SK-N-MC (cell line): ENCODE measurements at regions not wholly inside any gene's neighbourhood (a gene's known extent, or its start where the extent isn't known, plus 50 kb on each side); places are given as distances from the start of the nearest gene placed in this dataset.
"Not testable (repeated sequence)": the region's sequence is repeated elsewhere in the genome, so short reads cannot be mapped to it uniquely, and the experiment has no call there.

ENCODE experiments used
- DNase-seq: peaks from one replicate; pipeline ENCODE4 v3.0.0-alpha.2; 2011; ENCODE audit warnings: low read depth, low spot score
- H3K27ac ChIP-seq: fragments of 200-600 bp; sonication (generic); 2 replicates; pipeline ENCODE4 v1.5.1; 2016; ENCODE audit warnings: mixed run types
- H3K36me3 ChIP-seq: fragments of 200-600 bp; sonication (generic); 2 replicates; pipeline ENCODE4 v1.6.1; 2017; ENCODE audit warnings: antibody characterized with exemption, low read length, mixed read lengths; ENCODE audit not compliant: insufficient read depth
- H3K4me3 ChIP-seq: fragments of 200-600 bp; sonication (generic); 2 replicates; pipeline ENCODE4 v1.5.1; 2016
- H3K9ac ChIP-seq: fragments of 200-600 bp; sonication (generic); 2 replicates; pipeline ENCODE4 v1.8.0; 2017; ENCODE audit warnings: mixed run types, mixed read lengths; ENCODE audit not compliant: insufficient read length
- H3K9me3 ChIP-seq: fragments of 200-600 bp; sonication (generic); 2 replicates; pipeline ENCODE4 v1.6.1; 2017; ENCODE audit warnings: low read depth, mild to moderate bottlenecking, antibody characterized with exemption, low read length, moderate library complexity, mixed read lengths
- EZH2 ChIP-seq: fragments of 200-600 bp; sonication (generic); IDR thresholded peaks from one replicate; pipeline ENCODE4 v1.6.1; 2017; ENCODE audit warnings: antibody characterized with exemption
- FOXP2 ChIP-seq: optimal IDR thresholded peaks from 2 replicates; pipeline ENCODE3; 2011; ENCODE audit warnings: mild to moderate bottlenecking, moderate library complexity; ENCODE audit not compliant: insufficient read depth; ENCODE audit errors: extremely low read length, control extremely low read depth
- POLR2AphosphoS5 ChIP-seq: IDR thresholded peaks from 2 replicates; pipeline ENCODE4 v1.6.1; 2012; ENCODE audit warnings: mild to moderate bottlenecking, low read depth, low read length, borderline replicate concordance

GRCh38 chr4:97239667-97239997 lies 903.6 kb downstream of the STPG2 start:
- no peak for DNase-seq
- Histone ChIP-seq H3K9ac (no peak overlapping the region), H3K27ac (no peak overlapping the region), H3K9me3 (no peaks in the 10 kb centered on the region), H3K4me3 (no peak overlapping the region), H3K36me3 (no peaks in the 10 kb centered on the region)
- TF ChIP-seq EZH2 (no peak), POLR2AphosphoS5 (no peak), FOXP2 (no peak)

DNA sequence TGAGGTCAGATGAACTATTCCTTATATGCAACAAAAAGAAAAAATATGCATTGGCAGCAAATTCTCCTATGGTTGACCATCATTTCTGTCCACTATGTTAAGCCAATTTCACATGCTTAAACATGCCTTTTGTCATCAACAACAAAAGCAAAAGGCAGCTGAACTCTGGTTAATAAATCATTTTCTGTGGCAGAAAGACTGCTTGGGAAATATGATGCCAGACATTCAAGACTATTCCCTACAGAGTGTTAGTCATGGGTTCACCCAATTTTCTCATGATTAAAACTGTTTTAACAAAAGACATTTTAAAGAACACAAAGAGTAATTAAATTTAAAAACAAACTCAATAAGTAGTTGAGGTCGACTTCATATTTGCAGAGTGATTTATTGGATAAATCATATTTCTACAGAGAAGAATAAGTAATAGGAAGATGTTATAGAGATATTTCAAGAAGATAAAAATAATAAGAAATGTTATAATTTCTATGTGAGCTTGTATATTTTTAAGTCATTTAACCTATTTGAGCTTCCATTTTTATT lies 890.6 kb downstream of the STPG2 start:
- Histone ChIP-seq H3K9ac (no peak overlapping the region), H3K27ac (no peak overlapping the region), H3K36me3 (no peaks in the 10 kb centered on the region), H3K4me3 (no peak overlapping the region), H3K9me3 (no peaks in the 10 kb centered on the region)
- no peak for DNase-seq
- no peak for TF ChIP-seq FOXP2

- no peak for DNase-seq
- Histone ChIP-seq H3K9ac (no peak overlapping the region), H3K9me3 (no peaks in the 10 kb centered on the region)
These were observed 880.5 kb downstream of the STPG2 start for GRCh38 chr4:97262769-97263168.

GRCh38 chr4:97270051-97270450 lies 873.2 kb downstream of the STPG2 start:
- no peak for DNase-seq
- Histone ChIP-seq H3K4me3 (no peak overlapping the region), H3K27ac (no peak overlapping the region), H3K9ac (no peak overlapping the region), H3K9me3 (no peaks in the 10 kb centered on the region), H3K36me3 (no peaks in the 10 kb centered on the region)
- no peak for TF ChIP-seq POLR2AphosphoS5
- TF ChIP-seq FOXP2, result no peak
- TF ChIP-seq EZH2, result no peak

More at GRCh38 chr4:97262769-97263168, 880.5 kb downstream of the STPG2 start:
- Histone ChIP-seq H3K36me3 (no peaks in the 10 kb centered on the region), H3K4me3 (no peak overlapping the region), H3K27ac (no peak overlapping the region)
- TF ChIP-seq POLR2AphosphoS5 (no peak), FOXP2 (no peak), EZH2 (no peak)

DNA sequence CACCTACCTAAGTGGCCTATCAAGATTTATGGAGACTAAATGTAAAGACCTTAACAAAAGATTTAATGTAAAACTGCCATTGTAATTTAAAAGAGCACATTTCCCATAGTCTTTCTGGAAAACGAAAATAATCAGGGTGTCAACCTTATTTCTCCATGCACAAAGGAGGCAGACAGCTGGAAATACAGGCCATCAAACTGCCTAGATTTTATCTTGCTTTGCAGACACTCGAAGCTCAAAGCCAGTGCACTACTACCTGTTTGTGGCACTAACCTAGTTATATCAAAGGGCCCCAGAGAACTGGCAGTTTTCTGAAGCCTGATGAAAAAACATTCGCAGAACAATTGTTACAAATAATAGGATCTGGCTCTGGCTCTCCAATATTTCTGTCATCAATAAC lies 863.9 kb downstream of the STPG2 start:
- TF ChIP-seq POLR2AphosphoS5 (no peak), FOXP2 (no peak), EZH2 (no peak)
- Histone ChIP-seq H3K27ac (no peak overlapping the region), H3K4me3 (no peak overlapping the region), H3K9me3 (no peaks in the 10 kb centered on the region), H3K36me3 (no peaks in the 10 kb centered on the region), H3K9ac (no peak overlapping the region)
- no peak for DNase-seq

DNA sequence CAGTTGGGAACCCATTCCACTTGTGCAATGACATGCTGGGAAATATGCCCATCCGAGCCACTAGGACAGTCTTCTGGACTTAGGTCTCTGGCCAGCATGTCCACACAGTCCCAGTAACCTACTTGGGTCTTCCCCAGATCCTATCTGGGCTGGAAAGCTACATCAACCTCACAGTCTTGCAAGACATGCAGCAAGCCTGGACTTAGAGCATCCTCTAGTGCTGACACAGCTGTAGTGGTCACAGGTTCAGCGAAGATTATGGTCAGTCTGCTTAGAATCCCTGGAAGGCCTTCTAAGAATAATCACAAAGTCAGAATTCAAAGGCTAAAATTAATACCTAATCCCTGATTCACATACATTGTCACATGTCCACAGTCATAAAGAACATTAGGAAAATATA lies 842.7 kb downstream of the STPG2 start:
- H3K4me3 ChIP-seq, result no peak overlapping the region
- no peak overlapping the region for H3K27ac ChIP-seq
- H3K9me3 ChIP-seq, result no peaks in the 10 kb centered on the region
- TF ChIP-seq POLR2AphosphoS5 (no peak), EZH2 (no peak), FOXP2 (no peak)
- no peaks in the 10 kb centered on the region for H3K36me3 ChIP-seq
- H3K9ac ChIP-seq, result no peak overlapping the region
- no peak for DNase-seq

- Histone ChIP-seq H3K36me3 (no peaks in the 10 kb centered on the region), H3K9ac (no peak overlapping the region), H3K9me3 (no peaks in the 10 kb centered on the region), H3K4me3 (no peak overlapping the region), H3K27ac (no peak overlapping the region)
- TF ChIP-seq EZH2, result no peak
- no peak for TF ChIP-seq FOXP2
- no peak for TF ChIP-seq POLR2AphosphoS5
- no peak for DNase-seq
These were observed 837.9 kb downstream of the STPG2 start for GRCh38 chr4:97305351-97305750.

GRCh38 chr4:97309121-97309520 lies 834.2 kb downstream of the STPG2 start:
- Histone ChIP-seq H3K4me3 (no peak overlapping the region), H3K9me3 (no peaks in the 10 kb centered on the region), H3K9ac (no peak overlapping the region), H3K36me3 (no peaks in the 10 kb centered on the region), H3K27ac (no peak overlapping the region)
- no peak for TF ChIP-seq POLR2AphosphoS5
- no peak for TF ChIP-seq EZH2
- DNase-seq, result no peak

- H3K27ac ChIP-seq, result no peak overlapping the region
- H3K4me3 ChIP-seq, result no peak overlapping the region
- TF ChIP-seq POLR2AphosphoS5, result no peak
- TF ChIP-seq FOXP2, result no peak
- no peak for TF ChIP-seq EZH2
These were observed 826.1 kb downstream of the STPG2 start for GRCh38 chr4:97317201-97317600.

GRCh38 chr4:97317671-97318070 lies 825.6 kb downstream of the STPG2 start:
- Histone ChIP-seq H3K9me3 (no peaks in the 10 kb centered on the region), H3K9ac (no peak overlapping the region), H3K36me3 (no peaks in the 10 kb centered on the region), H3K4me3 (no peak overlapping the region), H3K27ac (no peak overlapping the region)
- no peak for DNase-seq
- no peak for TF ChIP-seq POLR2AphosphoS5
- no peak for TF ChIP-seq EZH2
- no peak for TF ChIP-seq FOXP2

More at GRCh38 chr4:97317201-97317600, 826.1 kb downstream of the STPG2 start:
- no peaks in the 10 kb centered on the region for H3K36me3 ChIP-seq
- H3K9ac ChIP-seq, result no peak overlapping the region
- H3K9me3 ChIP-seq, result no peaks in the 10 kb centered on the region
- no peak for DNase-seq

GRCh38 chr4:97325751-97326150 lies 817.5 kb downstream of the STPG2 start:
- H3K36me3 ChIP-seq, DNase-seq, H3K9me3 ChIP-seq, H3K4me3 ChIP-seq, H3K9ac ChIP-seq, H3K27ac ChIP-seq: not testable (repeated sequence)
